ENCODE measurements at regions not wholly inside any gene's neighbourhood (a gene's known extent, or its start where the extent isn't known, plus 50 kb on each side); places are given as distances from the start of the nearest gene placed in this dataset.

DNA sequence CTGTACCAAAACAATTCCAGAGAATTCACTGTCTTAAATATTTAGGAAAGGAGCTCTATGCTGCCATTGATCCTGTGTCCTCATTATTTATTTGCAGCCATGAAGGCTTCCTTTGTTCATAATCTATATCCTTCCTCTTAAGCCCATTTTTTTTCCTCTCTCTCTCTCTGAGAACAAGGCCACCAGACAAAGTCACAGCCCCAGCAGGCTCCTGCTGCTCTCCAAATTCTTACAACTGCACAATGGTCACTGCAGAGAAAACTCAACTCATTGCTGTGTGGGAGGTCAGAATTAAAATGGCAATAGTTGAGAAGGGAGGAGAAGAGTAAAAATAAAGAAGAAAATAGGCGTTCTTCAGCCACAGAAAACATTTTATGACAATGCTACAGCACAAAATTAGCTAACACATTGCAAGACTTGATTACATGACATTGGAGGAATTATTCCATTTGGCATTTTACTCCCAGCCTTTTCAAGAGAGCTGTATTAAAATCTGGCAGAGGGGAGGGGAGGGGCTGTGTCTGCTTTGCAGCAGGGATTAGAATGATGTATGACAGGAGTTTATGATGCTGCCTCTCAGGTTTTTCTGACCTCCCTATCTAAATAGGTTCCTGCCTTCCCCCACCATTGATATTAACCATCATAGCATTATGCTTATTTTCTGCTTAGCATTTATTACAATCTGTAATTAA is 399.7 kb upstream of the THBS1 start:
- DNase-seq (ENCODE audit: low spot score) = no peak

DNA sequence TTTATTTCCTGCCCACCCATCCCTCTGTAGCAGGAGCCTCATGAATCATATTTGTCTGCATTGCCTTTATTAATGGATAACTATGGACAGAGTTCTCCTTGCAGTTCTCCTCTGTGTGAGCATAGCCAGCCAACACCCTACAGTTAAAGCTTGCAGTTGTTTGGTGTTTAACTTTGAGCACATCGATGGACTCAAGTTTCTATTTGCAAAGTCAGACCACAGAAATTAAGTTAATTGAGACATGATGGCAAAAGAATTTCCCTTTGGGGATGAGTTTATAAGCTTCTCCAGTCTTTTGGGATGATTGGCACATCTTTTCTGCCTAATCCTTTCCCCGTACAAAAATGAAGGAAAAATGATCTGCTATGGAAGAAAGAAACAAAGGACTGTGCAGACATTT is 398.9 kb upstream of the THBS1 start:
- DNase-seq (ENCODE audit: low spot score) = no peak

DNA sequence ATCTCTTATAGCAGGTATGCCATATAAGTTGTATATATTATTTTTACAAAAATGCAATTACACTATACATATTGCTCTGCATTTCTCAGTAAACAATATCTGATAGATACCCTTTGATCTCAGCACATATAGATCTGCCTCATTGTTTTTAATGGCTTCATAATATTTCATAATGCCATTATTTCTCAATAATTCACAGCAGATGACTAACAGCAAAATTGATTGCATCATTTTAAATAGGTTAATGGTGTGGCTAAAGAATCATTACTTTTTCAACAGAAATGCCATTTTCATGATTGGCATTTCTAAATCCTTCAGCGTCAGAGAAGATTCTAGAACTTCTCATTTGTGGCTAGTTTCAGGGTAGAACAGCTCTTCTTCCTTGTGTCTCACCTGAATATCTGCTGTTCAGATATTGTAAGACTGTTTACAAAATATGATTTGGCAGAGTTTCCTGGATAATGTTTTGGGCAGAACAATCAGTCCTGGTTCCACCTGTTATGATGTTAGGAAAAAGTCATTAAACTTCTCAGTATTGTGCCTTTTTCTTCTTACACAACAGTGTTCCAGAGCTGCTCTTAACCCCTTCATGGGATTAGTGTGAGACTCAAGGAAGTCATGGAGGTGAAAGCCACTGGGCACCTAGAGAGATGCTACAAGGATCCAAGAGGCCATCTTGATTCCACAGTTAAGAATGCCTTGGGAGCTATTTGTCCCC is 397.6 kb upstream of the THBS1 start:
- DNase-seq (ENCODE audit: low spot score) = no peak

DNA sequence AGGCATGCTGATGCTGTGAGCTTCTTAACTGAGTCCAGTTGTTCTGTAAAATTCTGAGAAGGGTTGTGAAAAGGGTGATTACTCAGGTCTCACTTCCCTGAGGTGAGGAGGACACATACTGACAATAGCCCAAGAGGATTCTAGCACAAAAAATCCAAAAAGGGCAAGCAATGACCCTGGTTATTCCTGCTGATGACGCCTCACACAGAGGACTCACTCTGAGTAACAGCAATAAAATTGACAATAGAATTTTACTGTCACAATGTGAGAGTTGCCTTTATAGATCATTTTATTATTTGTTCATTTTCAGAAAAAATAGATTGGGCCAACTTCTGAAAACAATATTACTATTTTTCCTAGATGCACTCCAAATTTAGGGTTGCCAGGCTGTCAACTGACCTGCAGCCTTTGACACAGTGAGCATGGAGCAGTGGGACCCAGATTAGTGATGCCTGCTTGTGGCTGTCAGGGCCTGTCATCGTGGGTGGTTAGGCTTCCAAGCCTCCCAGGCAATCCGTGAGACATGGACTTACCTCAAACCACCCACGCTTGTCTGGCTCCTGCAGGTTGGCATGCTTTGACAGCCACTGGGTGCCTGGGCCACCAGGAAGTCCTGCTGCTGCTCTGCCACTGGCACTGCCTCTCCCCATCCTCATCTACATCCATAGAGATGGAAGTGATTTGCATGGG is 396.0 kb upstream of the THBS1 start:
- DNase-seq (ENCODE audit: low spot score) = no peak

DNA sequence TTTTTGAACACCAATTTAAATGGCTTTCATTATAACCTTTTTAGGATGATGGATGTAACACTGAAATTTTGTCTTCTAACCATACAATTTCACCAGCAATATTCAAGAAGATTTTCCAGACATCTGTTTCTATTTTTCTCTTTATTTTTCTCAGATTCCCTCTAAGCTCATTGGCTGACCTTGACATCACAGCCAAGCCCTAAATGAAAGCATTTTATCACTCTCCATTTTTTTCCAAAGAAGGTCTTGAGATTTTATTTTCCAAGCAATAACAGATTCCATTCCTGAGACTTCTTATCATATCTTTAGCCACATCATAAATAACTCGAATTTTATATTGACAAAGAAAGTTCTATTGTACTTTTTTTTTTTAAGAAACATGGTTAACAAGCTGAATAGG is 392.6 kb upstream of the THBS1 start:
- no peak for DNase-seq (ENCODE audit: low spot score)

DNA sequence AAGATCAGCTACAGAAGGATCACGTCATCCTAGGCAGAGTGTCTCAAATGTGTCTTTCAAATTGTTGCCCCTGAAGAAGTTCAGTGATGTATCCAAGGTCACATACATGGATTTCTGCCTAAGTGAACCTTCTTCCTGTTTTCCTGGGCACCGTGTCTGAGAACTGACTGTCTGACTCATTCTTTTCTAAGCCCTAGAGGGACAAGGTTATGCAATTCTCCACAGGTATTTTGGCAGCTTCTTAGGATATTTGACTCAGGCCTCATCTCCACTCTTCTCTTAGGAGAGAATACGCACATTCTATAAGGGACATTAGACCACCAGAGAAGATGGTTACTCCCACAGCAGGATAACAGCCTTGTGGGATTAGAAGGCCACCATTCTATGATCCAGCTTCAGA is 391.9 kb upstream of the THBS1 start:
- no peak for DNase-seq (ENCODE audit: low spot score)

DNA sequence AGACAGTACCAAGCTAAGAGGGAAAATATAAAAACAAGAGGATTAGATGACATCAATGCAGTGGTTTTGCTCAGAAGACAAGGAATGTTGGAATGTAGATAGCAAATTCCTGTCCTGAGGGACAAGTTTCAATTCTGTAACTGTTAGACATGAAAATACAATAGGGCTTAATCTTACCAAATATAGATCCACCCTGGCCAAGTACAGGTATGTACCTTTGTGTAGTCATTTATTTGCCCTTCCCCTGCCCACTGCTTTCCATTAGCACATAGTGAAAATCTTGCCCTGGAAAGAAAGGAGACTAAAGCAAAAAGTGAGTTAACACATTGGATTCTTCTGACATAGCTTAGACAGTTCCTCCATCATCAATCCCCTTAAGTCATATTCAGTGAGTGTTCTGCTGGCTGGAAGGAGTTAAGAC is 389.0 kb upstream of the THBS1 start:
- DNase-seq (ENCODE audit: low spot score) = no peak

DNA sequence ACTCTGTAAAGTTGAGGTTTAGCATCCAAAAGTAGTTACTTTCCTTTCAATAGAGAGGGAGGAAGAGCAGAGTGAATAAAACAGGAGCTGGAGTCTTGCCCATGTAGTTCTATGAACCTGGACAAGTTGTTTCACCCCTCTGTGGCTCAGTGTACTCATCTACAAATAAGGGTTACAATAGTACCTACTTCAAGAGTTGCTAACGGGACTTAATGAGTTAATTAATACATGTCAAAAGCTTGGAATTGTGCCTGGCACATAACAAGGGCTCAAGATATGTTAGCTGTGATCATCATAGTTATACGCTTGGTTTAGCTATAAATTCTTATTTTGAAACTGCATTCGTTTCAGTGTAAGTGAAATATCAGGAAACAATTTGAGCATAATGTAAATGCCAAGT is 388.5 kb upstream of the THBS1 start:
- no peak for DNase-seq (ENCODE audit: low spot score)

DNA sequence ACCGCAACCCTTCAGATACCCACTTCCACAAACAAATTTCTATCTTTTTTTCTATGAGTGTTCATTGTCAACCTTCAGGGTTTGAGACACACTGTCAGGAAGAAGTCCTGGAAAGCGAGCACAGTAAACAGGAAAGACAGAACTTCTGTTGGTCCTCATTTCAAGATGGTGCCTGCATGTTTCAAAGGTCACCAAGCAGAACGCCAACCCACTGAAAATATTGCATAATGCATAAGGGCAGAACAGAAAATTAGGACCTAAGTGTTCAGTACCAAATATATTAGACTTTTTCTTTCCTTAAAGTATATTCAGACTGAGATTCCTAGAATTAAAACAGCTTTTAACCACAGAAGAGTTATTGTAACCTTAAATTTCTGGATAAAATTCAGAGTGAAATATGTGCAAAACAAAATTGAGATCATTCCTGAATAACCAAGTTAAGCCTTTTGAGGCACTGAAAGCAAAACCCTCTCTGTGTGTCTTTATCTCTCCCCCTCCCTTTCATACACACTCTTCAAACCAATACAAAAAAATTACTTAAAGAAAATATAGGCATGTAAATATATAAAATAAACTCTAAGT is 387.8 kb upstream of the THBS1 start:
- DNase-seq (ENCODE audit: low spot score) = no peak

DNA sequence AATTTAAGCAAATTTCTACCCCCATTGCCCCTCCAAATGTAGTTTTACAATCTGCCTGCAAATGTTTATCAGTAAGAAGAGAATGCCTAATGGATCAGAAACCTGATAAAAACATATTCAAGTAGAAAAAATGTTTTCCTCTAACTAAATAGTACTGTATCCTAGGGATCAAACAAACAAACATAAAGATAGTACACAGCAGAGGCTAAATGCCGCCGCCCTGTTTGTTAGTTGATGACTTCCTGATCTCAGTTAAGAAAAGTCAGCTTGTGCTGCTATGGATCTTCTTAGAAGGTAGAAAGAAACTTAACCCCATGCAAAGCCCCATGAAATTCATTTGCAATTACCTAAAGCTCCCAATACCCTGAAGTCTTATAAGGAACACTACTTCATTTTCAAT is 387.3 kb upstream of the THBS1 start:
- DNase-seq (ENCODE audit: low spot score) = no peak

DNA sequence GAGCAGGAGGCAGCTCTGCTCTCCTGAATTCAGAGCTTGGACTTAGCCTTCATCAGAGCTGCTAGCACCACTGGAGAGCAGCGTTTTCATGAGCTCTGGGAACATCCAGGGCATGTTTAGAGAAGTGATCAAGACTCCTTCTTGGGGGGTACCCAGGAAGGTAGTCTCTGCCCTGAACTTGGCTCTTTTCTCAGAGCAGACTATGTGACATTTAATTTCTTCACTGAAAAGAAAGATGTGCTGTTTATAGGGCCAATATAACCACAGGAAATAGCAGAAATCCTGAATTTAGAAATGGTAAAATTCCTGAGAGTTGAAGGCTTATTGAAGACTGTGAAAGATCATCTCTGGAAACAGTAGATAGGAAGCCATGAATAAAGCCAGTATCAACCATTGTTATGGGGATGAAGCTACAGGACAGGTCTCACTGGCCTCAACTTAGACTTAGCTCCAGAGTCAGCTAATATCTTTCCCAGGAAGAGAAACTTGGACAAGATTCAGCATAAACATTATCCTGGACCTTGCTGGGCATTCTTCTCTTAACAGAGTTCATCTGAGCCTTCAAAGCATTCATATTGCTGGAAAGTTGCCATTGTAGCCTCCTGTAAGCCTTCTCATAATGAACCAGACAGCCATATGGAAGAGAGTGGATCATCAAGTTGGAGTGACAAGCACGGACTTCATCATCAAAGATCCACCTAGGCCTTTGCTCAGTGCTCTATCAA is 386.6 kb upstream of the THBS1 start:
- no peak for DNase-seq (ENCODE audit: low spot score)

DNA sequence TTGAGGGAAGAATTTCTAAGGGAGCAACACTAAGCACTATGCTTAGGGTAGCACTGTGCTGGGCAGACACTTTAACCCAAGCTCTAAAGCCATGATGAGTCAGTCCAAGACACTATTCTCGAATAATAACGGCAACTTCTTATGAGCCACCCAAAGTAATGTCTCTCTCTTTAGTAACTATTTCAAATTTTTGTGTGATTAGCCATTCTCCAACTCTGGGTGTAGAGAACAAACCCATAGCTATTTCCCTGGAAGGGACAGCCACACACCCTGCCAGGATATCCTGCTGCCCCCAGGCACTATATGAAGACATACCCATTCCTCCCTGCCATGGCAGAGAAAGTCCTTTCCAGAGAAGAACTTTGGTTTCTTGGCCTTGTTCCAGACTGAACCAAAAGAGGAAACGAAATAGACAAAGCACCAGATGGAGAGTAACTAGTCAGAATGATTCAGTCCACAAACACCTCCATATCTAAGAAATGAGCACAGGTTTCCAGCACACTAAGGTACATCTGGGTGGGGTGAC is 384.9 kb upstream of the THBS1 start:
- no peak for DNase-seq (ENCODE audit: low spot score)

DNA sequence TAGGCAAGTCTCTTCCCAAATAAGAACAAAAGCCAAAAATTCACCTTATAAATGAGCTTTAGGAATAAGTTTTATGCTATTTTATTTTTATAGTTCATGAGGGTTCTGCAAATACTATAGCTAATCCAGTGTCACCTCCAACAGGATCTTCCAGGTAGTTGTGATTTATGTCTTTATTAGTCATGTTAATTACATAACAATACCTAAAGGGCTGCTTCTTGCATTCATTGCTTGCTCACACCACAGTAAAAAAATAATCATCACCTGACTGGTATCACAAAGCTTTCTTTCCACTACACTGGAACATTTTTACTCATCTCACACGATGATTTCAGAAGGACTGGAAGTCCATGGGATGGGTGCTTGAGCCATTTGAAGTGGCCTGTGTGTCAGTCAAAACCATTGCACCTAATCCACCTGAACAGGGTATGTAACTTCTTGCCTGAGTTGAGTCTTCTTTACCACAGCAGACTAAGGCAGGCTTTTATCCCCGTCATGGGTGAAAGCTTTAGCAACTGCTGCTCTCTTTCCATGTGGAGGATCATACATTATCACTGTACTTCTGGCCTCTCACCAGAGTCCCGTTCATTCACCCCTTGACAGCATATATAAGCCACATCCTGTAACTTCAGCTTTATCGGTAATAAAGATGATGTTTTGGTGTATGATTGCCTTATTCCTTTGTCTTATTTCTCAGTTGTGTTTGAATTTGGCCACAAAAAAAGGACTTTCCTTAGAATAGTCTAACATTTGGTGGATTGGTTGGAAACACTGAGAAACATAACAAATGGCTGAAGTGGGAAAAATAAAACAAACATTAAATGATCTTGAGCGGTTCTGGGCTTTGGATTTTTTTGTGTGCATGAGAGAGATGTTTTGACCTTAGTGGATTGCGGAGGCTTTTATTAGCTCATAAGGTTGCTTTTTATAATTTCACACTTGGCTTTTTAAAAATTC is 382.6 kb upstream of the THBS1 start:
- no peak for DNase-seq (ENCODE audit: low spot score)

DNA sequence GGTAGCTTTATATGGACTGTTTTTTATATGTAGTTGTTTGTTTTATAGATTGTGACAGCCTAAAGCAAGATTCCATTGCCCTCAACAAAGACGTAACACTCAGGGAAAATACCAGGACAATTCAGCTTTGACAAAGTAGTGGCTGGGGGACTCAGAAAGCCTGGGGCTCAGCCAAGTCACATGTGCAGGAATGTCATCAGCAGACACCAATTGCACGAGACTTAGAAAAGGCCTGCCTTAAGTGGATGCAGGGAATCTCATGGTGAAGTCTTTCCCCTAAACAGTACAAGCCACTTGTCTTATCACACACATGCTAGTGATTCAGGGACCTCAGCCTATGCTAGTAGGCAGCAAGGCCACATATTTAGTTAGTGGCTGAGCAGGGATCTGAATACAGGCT is 381.8 kb upstream of the THBS1 start:
- no peak for DNase-seq (ENCODE audit: low spot score)

DNA sequence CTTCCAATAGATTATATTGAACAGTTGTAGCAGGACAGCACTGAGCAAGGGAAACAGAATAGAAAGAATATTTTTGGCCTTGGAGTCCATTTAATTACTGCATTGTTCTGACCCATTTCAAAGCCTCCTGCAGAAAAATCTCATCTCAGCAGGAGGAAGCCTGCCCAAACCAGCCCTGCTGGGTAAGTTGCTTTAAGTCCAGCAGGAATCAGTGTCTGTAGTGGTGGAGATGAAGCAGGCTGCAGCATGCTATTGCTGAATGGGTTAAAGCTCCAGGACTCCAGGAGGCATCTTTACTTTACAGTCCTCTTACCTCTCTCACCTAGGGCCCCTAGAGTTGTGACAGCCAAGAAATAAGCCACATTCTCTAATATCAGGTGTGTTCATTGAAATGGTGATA is 380.3 kb upstream of the THBS1 start:
- no peak for DNase-seq (ENCODE audit: low spot score)

DNA sequence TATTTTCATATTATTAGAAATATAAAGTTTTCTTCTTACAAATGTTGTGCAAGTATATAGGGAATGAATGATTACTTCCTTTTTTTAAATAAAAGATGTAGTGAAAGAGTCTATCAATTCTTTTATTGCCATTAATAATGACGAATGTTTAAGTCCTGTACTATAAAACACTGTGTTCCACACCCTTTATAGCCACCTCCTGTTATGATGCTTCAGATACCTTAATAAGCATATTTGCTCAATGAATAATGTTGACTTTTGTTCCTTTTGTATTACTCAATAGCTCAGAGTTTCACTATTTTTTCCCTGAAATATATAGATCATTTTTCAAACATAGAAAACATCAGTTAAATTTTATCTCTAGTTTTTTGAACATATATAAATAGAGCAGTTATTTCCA is 378.2 kb upstream of the THBS1 start:
- no peak for DNase-seq (ENCODE audit: low spot score)

DNA sequence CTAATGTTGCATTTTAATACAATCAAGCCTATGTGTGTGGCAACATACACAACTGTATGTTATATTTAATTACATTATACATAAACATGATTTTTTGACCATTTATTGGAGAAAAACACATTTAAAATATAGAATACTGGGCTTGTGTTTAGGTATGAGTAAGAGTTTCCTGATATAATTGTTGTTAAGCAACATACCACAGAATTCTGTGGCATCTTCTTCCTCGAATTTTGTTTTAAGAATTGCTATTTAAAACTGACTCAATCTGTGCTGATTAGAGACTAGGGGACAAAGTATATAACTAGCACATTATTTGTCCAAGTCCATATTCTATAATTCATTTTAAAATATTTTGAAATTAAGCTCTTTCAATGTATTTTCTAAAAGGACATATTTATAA is 376.8 kb upstream of the THBS1 start:
- DNase-seq (ENCODE audit: low spot score) = no peak

DNA sequence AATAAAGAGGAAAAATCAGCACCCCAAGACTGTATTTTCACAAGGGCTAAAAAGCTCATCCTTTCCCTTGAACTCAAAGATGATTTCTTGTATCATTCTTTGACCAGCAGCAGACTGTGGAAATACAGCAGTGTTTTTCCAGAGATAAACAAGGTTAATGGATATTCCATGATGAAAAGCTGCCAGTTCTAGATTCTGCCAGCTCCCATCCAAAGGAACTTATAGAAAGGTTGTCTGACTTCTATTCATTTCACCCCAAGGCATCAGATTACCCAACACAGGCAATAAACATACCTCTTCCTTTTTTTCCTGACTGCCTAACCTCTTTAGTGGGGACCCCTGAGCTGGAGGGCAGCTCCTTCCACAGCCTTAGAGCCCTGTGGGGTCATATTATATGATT is 375.8 kb upstream of the THBS1 start:
- no peak for DNase-seq (ENCODE audit: low spot score)

DNA sequence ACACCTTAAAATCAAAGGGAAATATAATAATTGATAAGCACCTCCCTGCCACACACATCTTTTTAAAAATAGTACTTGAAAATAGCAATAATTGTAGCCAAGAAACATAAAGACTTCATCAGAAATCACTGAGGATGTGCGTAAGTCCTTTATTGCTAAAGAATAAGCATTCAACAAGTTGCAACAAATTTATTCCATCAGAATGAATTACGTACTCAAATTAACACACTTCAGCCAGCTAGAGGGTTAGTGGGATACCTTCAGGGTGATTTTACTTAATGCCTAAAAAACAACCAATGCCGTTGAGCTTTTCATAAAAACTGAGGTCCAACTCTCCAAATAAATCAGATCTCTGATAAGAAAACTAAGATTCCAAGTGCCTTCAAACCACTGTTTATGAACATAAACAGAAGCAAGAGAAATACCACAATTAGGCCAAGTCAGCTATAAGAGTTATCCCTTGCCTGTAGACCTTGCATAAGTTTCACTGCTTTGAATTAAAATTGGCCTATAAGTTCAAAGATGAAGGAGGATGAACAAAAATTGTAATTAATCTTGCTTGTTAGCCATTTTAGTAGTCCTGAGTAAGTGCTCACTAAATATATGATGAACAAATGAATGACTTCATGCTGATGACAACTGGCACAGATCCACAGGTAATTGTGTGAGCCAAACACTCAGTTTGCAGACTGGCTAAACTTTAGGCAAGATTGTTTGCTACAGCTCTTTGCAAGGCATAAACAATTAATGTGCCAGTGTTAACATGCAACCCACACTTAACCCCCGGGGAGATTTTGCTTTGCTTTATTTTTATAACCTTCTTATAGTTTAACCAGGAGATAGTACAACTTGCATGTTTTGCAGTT is 375.1 kb upstream of the THBS1 start:
- DNase-seq (ENCODE audit: low spot score) = no peak

All from ureter (tissue), 1 donor.